ENCODE measurements at regions not wholly inside any gene's neighbourhood (a gene's known extent, or its start where the extent isn't known, plus 50 kb on each side); places are given as distances from the start of the nearest gene placed in this dataset.
"Not testable (repeated sequence)": the region's sequence is repeated elsewhere in the genome, so short reads cannot be mapped to it uniquely, and the experiment has no call there.

GRCh38 chr4:179626687-179627086 lies 2184.4 kb upstream of the AGA start:
- no peak for DNase-seq

DNA sequence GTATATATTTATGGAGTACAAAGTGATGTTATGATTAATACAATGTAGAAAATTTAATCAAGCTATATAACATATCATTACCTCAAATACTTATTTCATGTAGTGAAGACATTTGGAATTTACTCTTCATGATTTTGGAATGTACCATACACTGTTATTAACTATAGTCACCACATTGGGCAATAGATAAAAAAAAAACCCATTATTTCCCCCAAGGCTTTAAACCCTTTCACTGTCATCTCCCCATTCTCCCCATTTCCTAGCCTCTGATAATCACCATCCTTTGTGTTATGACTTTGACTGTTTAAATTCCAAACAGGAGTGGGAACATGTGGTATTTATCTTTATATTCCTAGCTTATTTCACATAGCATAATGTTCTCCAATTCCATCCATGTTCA lies 2189.1 kb upstream of the AGA start:
- DNase-seq: no peak

- DNase-seq: no peak
Measured at GRCh38 chr4:179634862-179635261, 2192.6 kb upstream of the AGA start.

- no peak for DNase-seq
Measured at GRCh38 chr4:179662522-179662921, 2220.3 kb upstream of the AGA start.

DNA sequence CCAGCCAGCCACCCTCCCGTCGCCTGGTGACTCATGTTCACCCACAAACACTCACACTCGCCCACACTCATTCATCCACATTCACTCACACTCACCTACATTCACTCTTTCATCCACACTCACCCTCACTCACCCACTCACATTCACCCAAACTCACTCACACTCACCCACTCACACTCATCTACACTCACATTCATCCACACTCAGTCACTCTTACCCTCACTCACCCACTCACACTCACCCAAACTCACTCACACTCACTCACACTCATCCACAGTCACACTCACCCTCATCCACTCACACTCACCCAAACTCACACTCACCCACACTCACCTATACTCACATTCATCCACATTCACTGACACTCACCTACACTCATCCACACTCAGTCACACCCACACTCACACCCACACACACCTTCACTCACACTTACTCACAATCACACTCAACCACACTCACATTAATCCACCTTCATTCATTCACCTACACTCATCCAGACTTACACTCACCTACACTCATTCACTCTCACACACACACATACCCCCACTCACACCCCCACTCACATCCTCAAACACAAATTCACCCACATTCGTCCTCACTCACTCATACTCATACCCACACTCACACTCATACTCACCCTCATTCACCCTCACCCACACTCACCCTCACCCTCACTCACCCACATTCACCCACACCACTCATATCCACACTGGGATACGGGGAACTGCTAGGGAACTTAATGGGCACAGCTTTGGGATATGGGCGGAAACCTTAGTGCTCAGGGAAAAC lies 2221.6 kb upstream of the AGA start:
- no peak for DNase-seq

GRCh38 chr4:179664430-179665027 lies 2222.3 kb upstream of the AGA start:
- no peak for DNase-seq

DNA sequence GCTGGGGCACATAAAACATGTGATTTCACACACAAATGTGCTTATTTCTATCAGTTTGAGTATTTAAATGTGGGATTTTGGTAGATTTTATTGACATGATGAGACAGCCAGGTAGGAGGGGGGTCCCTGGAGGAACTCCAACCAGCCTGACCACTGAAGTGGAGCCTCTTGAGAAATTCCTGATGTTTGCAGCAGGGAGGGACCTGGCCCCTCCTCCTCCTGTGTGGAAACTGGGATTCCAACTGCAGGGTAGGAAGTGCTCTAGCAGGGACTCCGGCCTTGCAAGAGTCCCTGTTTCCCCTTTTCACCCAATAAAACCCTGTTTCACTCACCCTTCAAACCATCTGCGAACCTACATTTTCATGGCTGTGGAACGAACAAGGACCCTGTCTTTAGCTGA lies 2224.0 kb upstream of the AGA start:
- DNase-seq: no peak

DNA sequence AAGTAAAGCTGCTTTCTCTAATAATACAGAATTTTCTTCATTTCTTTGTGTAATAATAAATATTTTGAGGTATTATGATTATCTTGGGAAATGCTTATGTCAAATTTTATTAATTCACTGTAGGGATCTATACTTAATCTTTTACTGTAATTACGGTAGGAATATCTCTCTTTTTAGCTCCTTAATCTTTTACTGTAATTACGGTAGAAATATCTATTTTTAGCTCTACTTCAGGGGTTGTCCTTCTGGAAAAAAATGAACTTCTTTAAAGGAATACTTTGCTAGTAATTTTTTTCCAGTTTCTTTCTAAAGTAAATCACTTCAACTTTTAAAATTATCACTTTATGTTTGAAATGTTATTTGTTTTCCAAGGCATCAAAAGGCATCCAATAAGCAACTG lies 2229.4 kb upstream of the AGA start:
- DNase-seq: no peak

DNA sequence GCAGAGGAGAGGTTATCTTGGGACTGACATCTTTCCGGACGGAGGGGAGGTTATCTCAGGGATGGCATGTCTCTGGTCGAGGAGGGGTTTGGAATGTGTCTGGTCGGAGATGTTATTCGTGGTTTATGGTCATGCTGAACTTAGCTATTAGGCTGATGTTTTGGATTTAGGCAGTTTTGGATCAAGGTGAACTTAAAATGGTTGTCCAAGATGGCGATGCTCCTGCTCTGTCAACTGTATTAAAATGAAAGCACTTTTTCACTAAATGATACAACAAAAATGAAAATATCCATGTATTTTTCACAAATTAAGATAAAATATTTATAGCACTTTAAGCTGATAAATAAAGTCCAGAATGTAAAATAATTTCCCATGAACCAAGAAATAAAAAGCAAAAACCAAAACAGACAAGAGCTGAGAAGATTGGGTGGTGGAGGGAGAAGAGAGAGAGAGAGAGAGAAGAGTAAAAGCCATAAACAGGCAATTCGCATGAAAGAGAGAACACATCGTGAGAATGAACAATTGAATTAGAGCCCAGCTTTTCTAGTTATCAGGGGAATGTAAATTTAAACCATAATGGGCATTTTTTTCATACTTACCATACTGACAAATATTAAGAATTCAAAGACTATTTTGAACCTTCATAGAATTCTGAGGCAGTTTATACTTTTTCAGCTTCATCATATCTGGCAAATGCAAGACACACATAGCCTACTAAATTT lies 2236.0 kb upstream of the AGA start:
- DNase-seq: no peak

- not testable (repeated sequence) for DNase-seq
Measured at GRCh38 chr4:179683661-179684060, 2241.4 kb upstream of the AGA start.

DNA sequence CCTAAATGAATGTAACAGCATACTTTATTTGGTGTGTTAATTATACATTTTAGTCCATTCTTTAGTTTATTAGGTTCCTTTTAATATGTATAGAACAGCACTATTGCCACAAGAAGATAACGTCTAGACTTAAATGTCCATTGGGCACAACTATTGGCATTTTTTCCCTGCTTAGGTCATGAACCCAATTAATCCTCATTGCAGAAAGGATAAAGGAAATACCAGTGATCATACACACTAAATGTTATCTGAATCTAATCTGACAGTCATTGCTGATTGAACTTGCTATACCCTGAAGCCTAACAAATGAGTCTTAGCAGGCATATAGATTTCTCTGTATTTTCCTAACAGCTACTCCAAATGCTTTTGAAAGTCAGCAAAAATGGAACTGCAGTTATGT lies 2250.0 kb upstream of the AGA start:
- no peak for DNase-seq

DNA sequence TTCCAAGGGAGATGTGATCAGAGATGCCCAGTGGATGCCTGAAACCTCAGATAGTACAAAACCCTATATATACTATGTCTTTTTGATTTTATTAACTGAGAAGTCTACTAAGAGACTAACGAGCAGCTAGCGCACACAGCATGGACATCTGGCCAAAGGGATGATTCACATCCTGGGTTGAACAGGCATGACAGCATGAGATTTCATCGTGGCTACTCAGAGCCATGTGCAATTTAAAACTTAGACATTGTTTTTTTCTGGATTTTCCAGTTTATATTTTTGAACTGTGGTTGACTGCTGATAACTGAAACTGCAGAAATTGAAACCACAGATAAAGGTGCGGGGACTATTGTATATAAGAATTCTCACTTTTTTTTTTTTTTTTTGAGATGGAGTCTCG lies 2252.9 kb upstream of the AGA start:
- DNase-seq: no peak

DNA sequence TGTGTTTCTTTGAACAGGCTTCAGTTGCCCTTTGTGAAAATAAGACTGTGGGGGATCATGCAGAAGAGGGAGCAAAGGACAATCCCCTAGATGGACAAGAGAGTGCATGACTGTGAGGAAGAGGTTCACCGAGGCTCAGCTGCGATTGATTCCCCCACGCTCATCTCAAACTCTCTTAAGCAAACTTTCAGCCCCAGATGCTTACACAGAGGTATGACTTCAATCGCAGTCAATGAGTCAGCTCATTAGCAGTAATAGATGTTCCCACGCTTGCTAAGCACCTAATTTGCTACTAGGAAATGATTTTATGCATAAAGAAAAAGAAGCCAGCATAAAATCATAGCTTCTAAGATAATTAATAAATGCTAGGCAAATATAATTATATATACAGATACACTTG lies 2256.1 kb upstream of the AGA start:
- DNase-seq: no peak

DNA sequence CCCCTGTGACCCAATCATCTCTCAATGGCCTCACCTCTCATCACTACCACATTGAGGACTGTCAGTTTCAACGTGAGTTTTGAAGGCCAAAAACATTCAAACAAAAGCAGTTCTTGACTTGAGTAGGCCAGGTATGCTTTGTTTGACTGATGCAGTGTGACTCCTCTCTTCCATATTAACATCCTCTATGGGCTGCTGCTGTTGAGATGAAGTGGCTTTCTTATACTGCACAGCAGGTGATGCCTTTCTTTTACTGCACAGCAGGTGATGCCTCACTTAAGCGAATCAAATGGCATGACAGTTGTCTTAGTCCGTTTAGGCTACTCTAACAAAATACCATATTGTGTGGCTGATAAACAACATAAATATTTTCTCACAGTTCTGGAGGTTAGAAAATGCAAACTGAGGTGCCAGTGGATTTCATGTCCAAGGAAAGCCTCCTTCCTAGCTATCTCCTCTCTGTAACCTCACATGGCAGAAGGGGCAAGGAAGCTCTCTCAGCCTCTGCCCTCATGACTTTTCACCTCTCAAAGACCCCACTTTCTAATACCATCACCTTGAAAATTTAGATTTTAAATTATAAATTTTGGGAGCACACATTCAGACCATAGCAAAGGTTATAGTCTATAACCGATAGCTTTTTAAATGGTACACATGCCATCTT lies 2267.9 kb upstream of the AGA start:
- DNase-seq: no peak

GRCh38 chr4:179719766-179720450 lies 2277.7 kb upstream of the AGA start:
- no peak for DNase-seq

DNA sequence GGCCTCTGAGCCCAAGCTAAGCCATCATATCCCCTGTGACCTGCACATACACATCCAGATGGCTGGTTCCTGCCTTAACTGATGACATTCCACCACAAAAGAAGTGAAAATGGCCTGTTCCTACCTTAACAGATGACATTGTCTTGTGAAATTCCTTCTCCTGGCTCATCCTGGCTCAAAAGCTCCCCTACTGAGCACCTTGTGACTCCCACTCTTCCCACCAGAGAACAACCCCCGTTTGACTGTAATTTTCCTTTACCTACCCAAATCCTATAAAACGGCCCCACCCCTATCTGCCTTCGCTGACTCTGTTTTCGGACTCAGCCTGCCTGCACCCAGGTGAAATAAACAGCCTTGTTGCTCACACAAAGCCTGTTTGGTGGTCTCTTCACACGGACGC lies 2284.3 kb upstream of the AGA start:
- not testable (repeated sequence) for DNase-seq

DNA sequence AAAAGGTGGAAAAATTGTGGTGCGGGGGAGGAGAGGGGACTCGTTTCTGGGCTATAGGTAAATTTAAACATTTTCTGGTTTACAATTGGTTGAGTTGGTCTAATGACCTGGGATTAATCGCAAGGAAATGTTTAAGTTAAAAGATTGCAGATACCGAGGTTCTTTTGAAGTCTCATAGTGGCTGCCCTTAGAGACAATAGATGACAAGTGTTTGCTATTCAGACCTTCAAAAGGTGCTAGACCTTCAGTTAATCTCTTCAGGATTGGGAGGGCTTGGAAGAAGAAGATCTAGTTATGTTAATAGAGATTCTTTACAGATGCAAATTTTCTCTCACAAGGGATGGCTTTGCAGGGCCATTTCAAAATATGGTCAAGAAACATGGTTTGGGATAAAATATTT lies 2286.1 kb upstream of the AGA start:
- DNase-seq: no peak

DNA sequence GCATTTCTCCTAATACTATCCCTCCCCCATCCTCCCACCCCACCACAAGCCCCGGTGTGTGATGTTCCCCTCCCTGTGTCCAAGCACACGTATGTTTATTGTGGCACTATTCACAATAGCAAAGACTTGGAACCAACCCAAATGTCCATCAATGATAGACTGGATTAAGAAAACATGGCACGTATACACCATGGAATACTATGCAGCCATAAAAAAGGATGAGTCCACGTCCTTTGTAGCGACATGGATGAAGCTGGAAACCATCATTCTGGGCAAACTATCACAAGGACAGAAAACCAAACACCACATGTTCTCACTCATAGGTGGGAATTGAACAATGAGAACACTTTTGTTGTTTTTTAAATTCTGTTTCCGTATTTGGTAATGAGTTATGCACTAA lies 2294.6 kb upstream of the AGA start:
- not testable (repeated sequence) for DNase-seq

GRCh38 chr4:179738822-179739221 lies 2296.6 kb upstream of the AGA start:
- DNase-seq: no peak

DNA sequence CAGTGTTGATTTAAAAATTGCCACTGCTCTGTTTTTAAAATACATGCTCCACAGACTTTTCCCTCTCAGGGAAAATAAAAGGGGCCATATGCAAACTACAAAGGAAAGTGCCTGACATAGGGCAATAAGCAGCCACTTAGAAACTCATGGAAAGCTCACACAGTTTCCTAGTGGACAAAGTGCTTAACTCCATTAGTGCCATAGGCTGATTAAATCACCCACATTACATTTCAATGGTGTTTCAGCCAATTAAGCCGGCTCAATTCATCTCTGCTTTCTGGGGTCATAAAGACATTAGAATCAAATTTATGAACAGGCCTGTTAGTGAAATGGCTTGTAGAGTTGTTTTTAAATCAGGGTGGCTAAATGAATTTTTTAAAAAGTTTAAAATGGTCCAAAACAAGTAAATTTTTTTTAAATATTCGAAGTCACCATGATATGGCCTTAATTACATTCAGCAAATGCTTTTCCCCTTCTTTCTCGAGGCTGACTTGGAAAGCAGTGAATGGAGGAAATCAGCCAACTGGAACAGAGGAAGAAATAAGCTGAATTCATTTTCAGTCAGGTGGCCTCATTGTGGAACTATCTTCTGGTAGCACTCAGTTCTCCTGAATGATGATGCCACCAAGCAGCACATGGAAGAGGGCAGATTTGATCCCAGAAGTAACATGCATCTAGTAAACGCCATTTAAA lies 2305.1 kb upstream of the AGA start:
- DNase-seq: no peak

GRCh38 chr4:179748837-179749236 lies 2306.6 kb upstream of the AGA start:
- no peak for DNase-seq

DNA sequence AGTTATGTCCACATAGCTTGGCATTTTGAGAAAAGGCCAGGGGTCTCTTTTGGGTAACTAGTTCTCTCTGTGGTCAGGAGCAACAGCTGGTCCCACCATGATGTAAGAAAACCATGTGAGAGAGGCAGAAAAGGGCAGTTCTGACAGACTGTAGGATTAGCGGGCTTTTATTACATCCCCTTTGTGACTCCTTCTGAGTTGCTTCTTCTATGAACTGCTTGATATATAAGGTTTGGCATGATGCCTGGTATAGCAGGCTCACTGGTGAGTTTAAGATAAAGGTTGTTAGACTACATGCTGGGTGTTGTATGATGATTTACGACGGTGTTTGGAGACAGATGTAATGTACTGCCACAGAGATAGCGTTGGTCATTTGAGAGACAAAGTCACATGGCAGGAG lies 2308.1 kb upstream of the AGA start:
- no peak for DNase-seq
